WERI-Rb-1 (cell line): ENCODE measurements at regions not wholly inside any gene's neighbourhood (a gene's known extent, or its start where the extent isn't known, plus 50 kb on each side); places are given as distances from the start of the nearest gene placed in this dataset.

Experiments
- DNase-seq: peaks from one replicate; pipeline ENCODE4 v3.0.0-alpha.2; 2020
- H3K27ac ChIP-seq: fragments of 250-450 bp; sonication (Bioruptor Pico); 2 replicates; pipeline ENCODE4 v1.5.1; 2020; ENCODE audit warnings: mild to moderate bottlenecking, moderate library complexity
- H3K27me3 ChIP-seq: fragments of 250-450 bp; sonication (Bioruptor Pico); 2 replicates; pipeline ENCODE4 v1.5.1; 2021; ENCODE audit warnings: mild to moderate bottlenecking, low read depth, moderate library complexity; ENCODE audit not compliant: insufficient read depth, severe bottlenecking
- H3K36me3 ChIP-seq: fragments of 250-450 bp; sonication (Bioruptor Pico); 2 replicates; pipeline ENCODE4 v1.5.1; 2020; ENCODE audit warnings: mild to moderate bottlenecking, moderate library complexity
- H3K4me3 ChIP-seq: 2 replicates; pipeline ENCODE4 v1.5.1; 2011; ENCODE audit warnings: low read depth, mild to moderate bottlenecking, control low read depth, low read length
- H3K9me3 ChIP-seq: fragments of 250-450 bp; sonication (Bioruptor Pico); 2 replicates; pipeline ENCODE4 v1.5.1; 2021; ENCODE audit warnings: mild to moderate bottlenecking, moderate library complexity; ENCODE audit not compliant: severe bottlenecking
- TF ChIP-seq, protein P1 (sequence below): IDR thresholded peaks from 2 replicates; pipeline ENCODE4 v1.5.1; 2011; ENCODE audit warnings: low read depth, mild to moderate bottlenecking, control low read depth, inconsistent platforms, low read length

DNA sequence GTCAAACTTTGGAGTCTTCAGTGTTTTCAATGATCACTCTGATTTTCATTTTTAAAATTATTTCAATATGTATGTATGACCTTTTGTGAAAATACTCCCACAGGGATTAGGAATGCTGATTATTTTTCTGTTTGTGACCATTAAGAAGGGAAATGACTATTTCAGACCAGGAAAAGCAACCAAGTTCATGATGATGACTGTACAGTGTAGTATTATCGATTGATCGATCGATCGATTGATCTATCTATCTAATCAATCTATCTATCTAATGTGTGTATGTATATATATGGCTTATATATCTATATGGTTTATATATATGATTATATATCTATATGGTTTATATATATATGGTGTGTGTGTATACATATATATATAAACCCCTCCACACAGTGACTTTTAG lies 131.5 kb upstream of the VEGFC start:
- H3K27me3 ChIP-seq = no peaks in the 10 kb centered on the region
- no peak overlapping the region for H3K4me3 ChIP-seq
- no peak for DNase-seq
- H3K36me3 ChIP-seq = no peaks in the 10 kb centered on the region
- TF ChIP-seq, protein P1, sequence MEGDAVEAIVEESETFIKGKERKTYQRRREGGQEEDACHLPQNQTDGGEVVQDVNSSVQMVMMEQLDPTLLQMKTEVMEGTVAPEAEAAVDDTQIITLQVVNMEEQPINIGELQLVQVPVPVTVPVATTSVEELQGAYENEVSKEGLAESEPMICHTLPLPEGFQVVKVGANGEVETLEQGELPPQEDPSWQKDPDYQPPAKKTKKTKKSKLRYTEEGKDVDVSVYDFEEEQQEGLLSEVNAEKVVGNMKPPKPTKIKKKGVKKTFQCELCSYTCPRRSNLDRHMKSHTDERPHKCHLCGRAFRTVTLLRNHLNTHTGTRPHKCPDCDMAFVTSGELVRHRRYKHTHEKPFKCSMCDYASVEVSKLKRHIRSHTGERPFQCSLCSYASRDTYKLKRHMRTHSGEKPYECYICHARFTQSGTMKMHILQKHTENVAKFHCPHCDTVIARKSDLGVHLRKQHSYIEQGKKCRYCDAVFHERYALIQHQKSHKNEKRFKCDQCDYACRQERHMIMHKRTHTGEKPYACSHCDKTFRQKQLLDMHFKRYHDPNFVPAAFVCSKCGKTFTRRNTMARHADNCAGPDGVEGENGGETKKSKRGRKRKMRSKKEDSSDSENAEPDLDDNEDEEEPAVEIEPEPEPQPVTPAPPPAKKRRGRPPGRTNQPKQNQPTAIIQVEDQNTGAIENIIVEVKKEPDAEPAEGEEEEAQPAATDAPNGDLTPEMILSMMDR = no peak
- no peaks in the 10 kb centered on the region for H3K9me3 ChIP-seq
- H3K27ac ChIP-seq = no peak overlapping the region

DNA sequence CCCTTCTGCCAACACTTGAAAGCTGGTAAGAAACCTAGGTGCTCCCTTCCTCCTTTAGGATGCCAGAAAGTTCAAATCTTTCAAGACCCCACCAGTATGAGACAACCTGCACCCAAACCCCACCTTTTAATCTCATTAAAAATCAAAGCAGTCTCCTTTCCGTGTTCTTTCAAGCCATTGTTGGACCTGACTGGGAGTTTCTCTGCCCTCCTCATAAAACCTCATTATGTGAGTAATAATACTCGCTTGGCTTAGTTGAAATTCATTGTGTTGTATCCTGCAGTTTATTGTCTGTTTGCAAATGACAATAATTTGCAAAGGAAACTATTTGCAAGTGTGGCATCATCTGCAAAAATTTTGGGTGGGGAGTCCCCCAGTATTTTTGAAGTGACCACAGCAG lies 133.2 kb upstream of the VEGFC start:
- H3K9me3 ChIP-seq = no peaks in the 10 kb centered on the region
- H3K36me3 ChIP-seq = no peaks in the 10 kb centered on the region
- no peaks in the 10 kb centered on the region for H3K27me3 ChIP-seq
- TF ChIP-seq, protein P1 = no peak
- no peak for DNase-seq
- no peak overlapping the region for H3K4me3 ChIP-seq
- no peak overlapping the region for H3K27ac ChIP-seq

DNA sequence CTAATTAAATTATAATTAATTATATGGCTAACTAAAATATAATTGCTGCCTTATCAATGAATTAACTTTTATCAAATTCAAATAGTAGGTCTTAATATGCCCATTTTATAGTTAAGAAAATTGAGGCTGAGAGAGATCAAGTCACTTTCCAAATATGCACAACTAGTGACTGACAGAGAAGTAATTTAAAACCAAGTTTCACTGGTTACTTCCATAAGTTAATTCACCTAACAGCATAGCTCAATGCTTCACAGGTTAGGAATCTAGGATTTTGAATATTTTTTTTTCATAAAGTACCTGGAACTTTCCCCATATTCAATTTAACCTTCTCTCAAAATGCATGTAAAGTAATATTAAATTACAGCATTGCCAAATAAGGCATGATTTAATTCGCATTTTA lies 134.4 kb upstream of the VEGFC start:
- TF ChIP-seq, protein P1 = no peak
- Histone ChIP-seq H3K27me3 (no peaks in the 10 kb centered on the region), H3K4me3 (no peak overlapping the region), H3K36me3 (no peaks in the 10 kb centered on the region), H3K27ac (no peak overlapping the region), H3K9me3 (no peaks in the 10 kb centered on the region)
- DNase-seq = no peak

DNA sequence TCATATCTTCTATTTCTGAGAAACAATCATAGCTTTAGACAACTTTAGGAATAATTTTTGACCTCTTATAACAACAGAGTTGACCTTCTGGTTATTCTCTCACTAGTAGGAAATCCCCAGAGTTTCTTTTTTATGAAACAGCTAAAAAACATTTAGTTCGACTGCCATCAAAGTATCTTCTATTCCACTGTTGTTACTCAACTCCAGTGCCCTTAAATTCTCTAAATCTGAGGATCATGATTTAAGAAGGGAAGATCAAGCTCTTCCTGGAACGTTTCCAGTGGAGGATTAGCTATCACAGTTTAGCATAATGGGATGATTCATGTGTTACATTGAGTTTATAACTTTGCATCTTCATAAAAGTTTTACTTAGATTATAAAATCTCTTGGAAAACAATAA lies 134.9 kb upstream of the VEGFC start:
- Histone ChIP-seq H3K36me3 (no peaks in the 10 kb centered on the region), H3K4me3 (no peak overlapping the region), H3K27me3 (no peaks in the 10 kb centered on the region), H3K9me3 (no peaks in the 10 kb centered on the region), H3K27ac (no peak overlapping the region)
- TF ChIP-seq, protein P1 = no peak
- no peak for DNase-seq

DNA sequence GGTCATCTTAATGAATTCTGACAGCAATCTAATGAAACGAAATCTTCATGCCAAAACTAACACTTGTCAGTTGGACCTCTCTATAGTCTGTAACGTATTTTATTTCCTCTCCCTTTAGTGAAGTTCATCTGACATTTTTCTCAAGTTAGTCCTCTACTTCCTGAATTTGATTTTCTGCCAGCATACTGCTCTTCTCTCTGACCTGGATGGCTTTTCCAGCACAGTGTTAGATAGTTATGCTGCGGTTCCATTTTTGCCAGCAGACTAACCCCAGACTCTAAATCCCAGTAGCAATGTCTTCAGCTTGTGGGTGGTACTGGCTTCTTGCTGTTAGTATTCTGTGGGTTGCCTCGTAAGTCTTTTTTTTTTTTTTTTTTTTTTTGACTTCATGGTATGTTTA lies 146.7 kb upstream of the VEGFC start:
- TF ChIP-seq, protein P1 = no peak
- no peaks in the 10 kb centered on the region for H3K27me3 ChIP-seq
- no peak for DNase-seq
- peaks cover 4% of the 10 kb centered on the region for H3K9me3 ChIP-seq
- H3K27ac ChIP-seq = no peak overlapping the region
- no peaks in the 10 kb centered on the region for H3K36me3 ChIP-seq
- no peak overlapping the region for H3K4me3 ChIP-seq

DNA sequence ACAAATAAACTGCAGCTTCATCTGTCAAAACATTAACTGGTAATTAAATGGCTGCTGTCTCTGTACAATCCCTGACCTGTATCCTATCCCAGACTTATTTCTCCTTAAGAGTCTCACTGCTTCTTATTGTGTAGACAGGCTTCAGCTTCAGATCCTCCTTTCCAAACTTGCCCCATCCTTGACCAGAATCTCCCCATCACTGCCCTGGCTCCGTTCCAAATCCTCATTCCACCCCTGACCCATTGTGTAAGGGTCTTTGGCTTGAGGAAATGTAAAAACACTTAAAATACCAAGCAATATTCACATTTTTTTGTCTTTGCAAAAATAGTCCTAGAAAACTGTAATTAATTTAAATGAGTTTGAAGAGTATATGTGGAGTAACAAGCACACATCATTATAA lies 152.6 kb upstream of the VEGFC start:
- Histone ChIP-seq H3K27ac (no peak overlapping the region), H3K27me3 (no peaks in the 10 kb centered on the region), H3K36me3 (no peaks in the 10 kb centered on the region), H3K4me3 (no peak overlapping the region), H3K9me3 (no peaks in the 10 kb centered on the region)
- TF ChIP-seq, protein P1 = no peak
- no peak for DNase-seq
